ENCODE measurements at regions not wholly inside any gene's neighbourhood (a gene's known extent, or its start where the extent isn't known, plus 50 kb on each side); places are given as distances from the start of the nearest gene placed in this dataset.

DNA sequence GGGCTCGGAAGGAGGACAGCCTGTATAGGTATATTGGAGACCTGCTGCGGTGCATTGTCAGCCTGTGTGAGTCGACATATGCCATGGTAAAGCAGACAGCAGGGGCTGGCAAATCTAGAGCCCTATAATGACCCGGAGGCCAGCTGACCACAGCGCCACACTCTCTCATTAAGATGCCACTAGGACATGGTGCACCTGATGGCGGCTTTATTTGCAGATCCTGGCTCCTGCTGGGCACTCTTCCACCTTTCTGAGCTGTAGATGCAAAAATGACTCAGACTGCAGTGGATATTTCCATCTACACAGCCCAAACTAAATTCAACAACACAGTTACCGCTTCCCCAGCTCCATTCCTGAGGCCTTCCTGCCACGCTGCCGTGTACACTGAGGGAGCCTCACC is 389.9 kb downstream of the TNS1 start:
- no peak for TF ChIP-seq BHLHE40 (IDR thresholded peaks at IDR 0.05; ENCODE audit: borderline replicate concordance in 1 of 2, low read depth in 2 of 2, low read length in 1 of 2)
- no peak for TF ChIP-seq POLR2A (IDR thresholded peaks at IDR 0.05; ENCODE audit: low read depth, low read length)
- TF ChIP-seq POLR2AphosphoS5 (IDR thresholded peaks at IDR 0.05; ENCODE audit: low read length), result no peak
- TF ChIP-seq SRF (IDR thresholded peaks at IDR 0.05; ENCODE audit: low read depth in 2 of 2, low read length in 2 of 2), result no peak
- TF ChIP-seq JUND (IDR thresholded peaks at IDR 0.05; ENCODE audit: low read depth, low read length), result no peak
- no peak for TF ChIP-seq CBX5 (IDR thresholded peaks at IDR 0.05; ENCODE audit: low read depth)
- no peak for TF ChIP-seq POLR2AphosphoS2 (IDR thresholded peaks at IDR 0.05; ENCODE audit: low read depth, low read length)
- TF ChIP-seq, protein P1, sequence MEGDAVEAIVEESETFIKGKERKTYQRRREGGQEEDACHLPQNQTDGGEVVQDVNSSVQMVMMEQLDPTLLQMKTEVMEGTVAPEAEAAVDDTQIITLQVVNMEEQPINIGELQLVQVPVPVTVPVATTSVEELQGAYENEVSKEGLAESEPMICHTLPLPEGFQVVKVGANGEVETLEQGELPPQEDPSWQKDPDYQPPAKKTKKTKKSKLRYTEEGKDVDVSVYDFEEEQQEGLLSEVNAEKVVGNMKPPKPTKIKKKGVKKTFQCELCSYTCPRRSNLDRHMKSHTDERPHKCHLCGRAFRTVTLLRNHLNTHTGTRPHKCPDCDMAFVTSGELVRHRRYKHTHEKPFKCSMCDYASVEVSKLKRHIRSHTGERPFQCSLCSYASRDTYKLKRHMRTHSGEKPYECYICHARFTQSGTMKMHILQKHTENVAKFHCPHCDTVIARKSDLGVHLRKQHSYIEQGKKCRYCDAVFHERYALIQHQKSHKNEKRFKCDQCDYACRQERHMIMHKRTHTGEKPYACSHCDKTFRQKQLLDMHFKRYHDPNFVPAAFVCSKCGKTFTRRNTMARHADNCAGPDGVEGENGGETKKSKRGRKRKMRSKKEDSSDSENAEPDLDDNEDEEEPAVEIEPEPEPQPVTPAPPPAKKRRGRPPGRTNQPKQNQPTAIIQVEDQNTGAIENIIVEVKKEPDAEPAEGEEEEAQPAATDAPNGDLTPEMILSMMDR (IDR thresholded peaks at IDR 0.05 in 2 of 3, conservative IDR thresholded peaks at IDR 0.05 in 1 of 3; ENCODE audit: control insufficient read depth in 2 of 3, extremely low read depth in 1 of 3, insufficient read depth in 1 of 3, low read depth in 3 of 3, low read length in 3 of 3), result no peak

All from GM12878 (cell line).